Thoracic aorta (tissue), 2 donors: ENCODE measurements at regions not wholly inside any gene's neighbourhood (a gene's known extent, or its start where the extent isn't known, plus 50 kb on each side); places are given as distances from the start of the nearest gene placed in this dataset.
A peak's percentile ranks its signal among the peaks of the same experiment; 100 is the strongest.

Experiments
- ATAC-seq: fragments of 150-250 bp; one replicate; pipeline ENCODE4 v1.8.0; 2017; ENCODE audit warnings: low read depth; ENCODE audit not compliant: insufficient number of reproducible peaks, low FRiP score
- DNase-seq: peaks from one replicate; pipeline ENCODE4 v3.0.0-alpha.2; 2020; ENCODE audit warnings: low spot score
- H3K27ac ChIP-seq, 2 donors: fragments of 200-600 bp; sonication (generic); 1 replicate in 1 of 2; 2 replicates in 1 of 2; pipeline ENCODE4 v1.5.1; 2016; ENCODE audit warnings: mild to moderate bottlenecking in 2 of 2, moderate library complexity in 2 of 2
- H3K27me3 ChIP-seq: fragments of 200-600 bp; sonication (generic); replicated peaks from 2 replicates; pipeline ENCODE4 v1.6.0; 2016; ENCODE audit warnings: mild to moderate bottlenecking; ENCODE audit not compliant: insufficient read depth
- H3K36me3 ChIP-seq: fragments of 200-600 bp; sonication (generic); one replicate; pipeline ENCODE4 v1.5.1; 2016
- H3K4me1 ChIP-seq, 2 donors: fragments of 200-600 bp; sonication (generic); 1 replicate in 1 of 2; 2 replicates in 1 of 2; pipeline versions ENCODE4 v1.5.1 to v1.6.0; 2016; ENCODE audit warnings: low read depth in 2 of 2, mild to moderate bottlenecking in 1 of 2; ENCODE audit not compliant: control insufficient read depth in 1 of 2
- H3K4me3 ChIP-seq: fragments of 200-600 bp; sonication (generic); 2 replicates; pipeline ENCODE4 v1.5.1; 2016; ENCODE audit warnings: mild to moderate bottlenecking
- H3K9me3 ChIP-seq: fragments of 200-600 bp; sonication (generic); 2 replicates; pipeline ENCODE4 v1.5.1; 2016
- TF ChIP-seq, protein P1 (sequence below): fragments of 200-600 bp; sonication (generic); IDR thresholded peaks from one replicate; pipeline ENCODE4 v1.5.1; 2019; ENCODE audit warnings: antibody characterized with exemption

DNA sequence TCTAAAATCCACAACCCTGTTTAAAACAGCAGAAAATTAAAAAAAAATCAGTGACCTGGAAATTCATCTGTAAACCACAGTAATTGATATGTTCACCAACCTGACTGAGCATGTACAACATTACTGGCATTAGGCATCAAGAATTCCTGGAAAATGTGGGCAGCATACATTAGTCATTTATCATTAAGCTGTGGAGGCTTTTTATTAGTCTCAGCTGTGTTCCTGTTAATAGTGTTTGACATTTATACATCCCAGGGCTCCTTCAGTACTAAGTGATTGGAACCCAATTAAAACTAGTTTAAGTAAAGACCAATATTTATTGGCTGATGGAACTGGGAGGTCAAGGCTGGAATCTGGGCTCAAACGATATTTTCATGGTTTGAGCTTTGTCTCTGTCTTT, 227.3 kb upstream of the GIMD1 start:
- no peaks in the 10 kb centered on the region for H3K36me3 ChIP-seq
- H3K27me3 ChIP-seq, result no peaks in the 10 kb centered on the region
- H3K4me3 ChIP-seq, result no peak overlapping the region
- TF ChIP-seq, protein P1, sequence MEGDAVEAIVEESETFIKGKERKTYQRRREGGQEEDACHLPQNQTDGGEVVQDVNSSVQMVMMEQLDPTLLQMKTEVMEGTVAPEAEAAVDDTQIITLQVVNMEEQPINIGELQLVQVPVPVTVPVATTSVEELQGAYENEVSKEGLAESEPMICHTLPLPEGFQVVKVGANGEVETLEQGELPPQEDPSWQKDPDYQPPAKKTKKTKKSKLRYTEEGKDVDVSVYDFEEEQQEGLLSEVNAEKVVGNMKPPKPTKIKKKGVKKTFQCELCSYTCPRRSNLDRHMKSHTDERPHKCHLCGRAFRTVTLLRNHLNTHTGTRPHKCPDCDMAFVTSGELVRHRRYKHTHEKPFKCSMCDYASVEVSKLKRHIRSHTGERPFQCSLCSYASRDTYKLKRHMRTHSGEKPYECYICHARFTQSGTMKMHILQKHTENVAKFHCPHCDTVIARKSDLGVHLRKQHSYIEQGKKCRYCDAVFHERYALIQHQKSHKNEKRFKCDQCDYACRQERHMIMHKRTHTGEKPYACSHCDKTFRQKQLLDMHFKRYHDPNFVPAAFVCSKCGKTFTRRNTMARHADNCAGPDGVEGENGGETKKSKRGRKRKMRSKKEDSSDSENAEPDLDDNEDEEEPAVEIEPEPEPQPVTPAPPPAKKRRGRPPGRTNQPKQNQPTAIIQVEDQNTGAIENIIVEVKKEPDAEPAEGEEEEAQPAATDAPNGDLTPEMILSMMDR, result no peak
- no peaks in the 10 kb centered on the region for H3K9me3 ChIP-seq
- H3K27ac ChIP-seq, result no peak overlapping the region
- no peaks in the 10 kb centered on the region for H3K4me1 ChIP-seq
- no peak for ATAC-seq
- no peak for DNase-seq

DNA sequence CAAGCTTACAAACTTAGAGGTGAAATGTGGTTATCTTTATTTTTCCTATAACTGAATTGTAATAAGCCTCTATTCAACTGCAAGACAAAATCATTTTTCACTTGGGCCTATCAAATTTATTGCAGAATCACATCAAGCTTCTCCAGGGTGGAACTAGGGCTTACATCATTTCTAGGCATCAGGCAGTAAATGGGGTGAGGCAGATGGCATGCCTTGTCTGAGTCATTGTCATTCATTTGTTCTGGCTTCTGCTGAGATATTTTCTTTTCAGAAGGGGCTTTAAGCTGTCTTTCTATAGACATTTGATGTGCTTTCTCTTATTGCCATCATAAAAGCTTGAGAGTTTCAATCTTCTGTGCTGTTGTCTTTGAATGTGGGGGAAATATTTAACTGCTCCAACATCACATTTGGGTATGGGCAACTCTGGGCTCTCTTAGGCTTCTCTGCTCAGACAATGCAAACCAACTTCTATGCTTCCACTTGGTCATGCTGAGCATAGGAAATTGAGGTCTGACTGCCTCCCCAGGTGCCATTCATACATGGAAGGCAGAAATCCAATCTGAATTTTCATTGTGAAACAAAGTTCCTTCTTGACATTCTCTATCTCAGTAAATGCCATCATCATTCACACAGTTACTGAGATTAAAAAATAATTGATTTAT, 225.8 kb upstream of the GIMD1 start:
- no peak overlapping the region for H3K27ac ChIP-seq
- no peak for DNase-seq
- H3K27me3 ChIP-seq, result no peaks in the 10 kb centered on the region
- H3K4me3 ChIP-seq, result no peak overlapping the region
- TF ChIP-seq, protein P1, result no peak
- no peaks in the 10 kb centered on the region for H3K4me1 ChIP-seq
- no peaks in the 10 kb centered on the region for H3K36me3 ChIP-seq
- no peaks in the 10 kb centered on the region for H3K9me3 ChIP-seq
- no peak for ATAC-seq

DNA sequence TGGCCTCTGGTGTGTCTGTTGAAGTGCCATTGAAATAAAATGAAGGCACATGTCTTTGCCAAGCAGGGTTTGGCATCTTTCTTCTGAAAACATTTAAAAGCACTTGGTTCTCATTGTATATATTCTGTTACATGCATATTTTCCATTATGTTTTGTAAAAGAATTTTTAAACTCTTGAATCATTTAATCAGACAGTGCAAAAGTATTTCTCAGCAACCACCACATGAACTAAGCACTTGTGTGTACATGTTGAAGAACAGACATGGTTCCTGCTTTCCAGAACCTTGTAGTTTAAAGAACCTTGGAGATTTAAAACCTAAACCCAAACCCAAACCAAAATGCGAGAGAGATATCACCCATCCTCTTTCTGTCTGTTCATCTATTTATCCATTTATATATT, 220.3 kb upstream of the GIMD1 start:
- Histone ChIP-seq H3K36me3 (no peaks in the 10 kb centered on the region), H3K27ac (no peak overlapping the region), H3K4me3 (no peak overlapping the region), H3K27me3 (no peaks in the 10 kb centered on the region), H3K9me3 (no peaks in the 10 kb centered on the region), H3K4me1 (peaks cover 6 to 35% of the 10 kb centered on the region in 2 donors)
- TF ChIP-seq, protein P1, result no peak
- no peak for ATAC-seq
- no peak for DNase-seq

DNA sequence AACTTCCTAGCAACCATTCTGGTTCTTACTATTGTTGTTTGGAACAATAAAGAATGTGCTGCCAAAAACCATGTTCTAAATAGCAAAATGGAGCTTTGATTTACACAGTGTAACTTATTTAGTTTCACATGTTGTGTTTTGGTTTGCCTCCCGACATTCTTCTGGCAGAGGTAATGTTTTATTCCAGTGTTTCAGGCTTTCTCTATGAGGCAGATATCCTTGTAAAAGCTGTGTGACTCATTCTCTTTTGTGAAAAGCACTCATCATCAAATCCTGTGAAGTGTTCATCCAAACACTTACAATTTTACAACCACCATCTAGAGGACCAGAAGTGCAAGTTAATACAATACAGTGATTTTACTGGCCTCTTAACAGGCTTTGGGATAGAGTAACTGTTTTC, 219.0 kb upstream of the GIMD1 start:
- TF ChIP-seq, protein P1, result no peak
- Histone ChIP-seq H3K36me3 (no peaks in the 10 kb centered on the region), H3K4me3 (no peak overlapping the region), H3K9me3 (no peaks in the 10 kb centered on the region), H3K27me3 (no peaks in the 10 kb centered on the region), H3K4me1 (peaks cover 12 to 35% of the 10 kb centered on the region in 2 donors), H3K27ac (peak overlapping the region in 1 of 2 donors; percentile 28)
- DNase-seq, result no peak
- peak; percentile 59 for ATAC-seq

DNA sequence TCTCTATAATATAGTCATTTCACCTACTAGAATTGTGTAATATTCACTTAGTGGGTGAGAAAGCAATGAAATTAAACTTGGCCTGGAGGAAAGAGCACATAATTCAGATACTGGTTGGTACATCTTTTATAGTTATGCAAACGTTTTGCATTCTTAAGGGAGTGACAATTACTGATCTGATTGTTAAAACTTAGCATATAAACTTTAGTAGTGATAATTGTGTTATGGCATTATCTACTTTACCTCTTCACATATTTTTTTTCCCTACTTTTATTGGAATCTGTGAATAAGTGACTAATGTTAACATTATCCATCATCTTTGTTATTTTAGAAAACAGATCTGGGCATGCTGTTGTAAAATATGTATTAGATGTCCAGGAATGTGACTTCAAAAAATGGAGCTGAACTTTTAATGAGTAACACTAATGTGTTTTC, 217.4 kb upstream of the GIMD1 start:
- H3K4me1 ChIP-seq, result peaks cover 12 to 35% of the 10 kb centered on the region in 2 donors
- no peak overlapping the region for H3K27ac ChIP-seq
- TF ChIP-seq, protein P1, result no peak
- H3K9me3 ChIP-seq, result no peaks in the 10 kb centered on the region
- no peak for ATAC-seq
- no peaks in the 10 kb centered on the region for H3K27me3 ChIP-seq
- H3K36me3 ChIP-seq, result no peaks in the 10 kb centered on the region
- H3K4me3 ChIP-seq, result no peak overlapping the region
- no peak for DNase-seq
